ENCODE measurements at regions not wholly inside any gene's neighbourhood (a gene's known extent, or its start where the extent isn't known, plus 50 kb on each side); places are given as distances from the start of the nearest gene placed in this dataset.

- no peak for TF ChIP-seq POLR2AphosphoS5 (IDR thresholded peaks at IDR 0.05; ENCODE audit: low read depth, low read length)
- TF ChIP-seq POLR2A (IDR thresholded peaks at IDR 0.05; ENCODE audit: low read depth, low read length) = no peak
- TF ChIP-seq PAX5 (IDR thresholded peaks at IDR 0.05; ENCODE audit: insufficient read depth, low read length, severe bottlenecking) = no peak
- no peak for TF ChIP-seq TAF1 (IDR thresholded peaks at IDR 0.05; ENCODE audit: low read depth, low read length)
- no peak for TF ChIP-seq POU2F2 (IDR thresholded peaks at IDR 0.05; ENCODE audit: low read depth, low read length)
Measured at GRCh38 chr4:130422261-130422660, 1326.3 kb downstream of the C4orf33 start.

All from GM12891 (cell line).